DOHH2 (cell line): ENCODE measurements at regions not wholly inside any gene's neighbourhood (a gene's known extent, or its start where the extent isn't known, plus 50 kb on each side); places are given as distances from the start of the nearest gene placed in this dataset.

Source experiments
- H3F3A ChIP-seq: fragments of 200-600 bp; sonication (generic), shearing (Covaris generic); 2 replicates; pipeline ENCODE4 v1.6.0; 2016; ENCODE audit warnings: antibody characterized with exemption, mild to moderate bottlenecking; ENCODE audit not compliant: control insufficient read depth, insufficient read depth
- H3K27ac ChIP-seq: fragments of 200-600 bp; sonication (generic); 2 replicates; pipeline ENCODE4 v1.5.1; 2014; ENCODE audit warnings: low read depth, mild to moderate bottlenecking, low read length, moderate library complexity
- H3K27me3 ChIP-seq: fragments of 200-600 bp; sonication (generic); 2 replicates; pipeline ENCODE4 v1.6.1; 2014; ENCODE audit warnings: mild to moderate bottlenecking, low read length, mixed read lengths; ENCODE audit not compliant: control insufficient read depth
- H3K36me3 ChIP-seq: fragments of 200-600 bp; sonication (generic); 2 replicates; pipeline ENCODE4 v1.6.1; 2014; ENCODE audit warnings: mild to moderate bottlenecking, low read length, moderate library complexity, mixed read lengths; ENCODE audit not compliant: control insufficient read depth
- H3K4me1 ChIP-seq: fragments of 200-600 bp; sonication (generic); 2 replicates; pipeline ENCODE4 v1.6.1; 2014; ENCODE audit warnings: mild to moderate bottlenecking, low read length, mixed read lengths; ENCODE audit not compliant: control insufficient read depth
- H3K4me2 ChIP-seq: fragments of 200-600 bp; sonication (generic); 2 replicates; pipeline ENCODE4 v1.6.0; 2014; ENCODE audit warnings: mild to moderate bottlenecking, low read length, moderate library complexity
- H3K4me3 ChIP-seq: fragments of 200-600 bp; sonication (generic); 2 replicates; pipeline ENCODE4 v1.5.1; 2014; ENCODE audit warnings: mild to moderate bottlenecking, low read length, mixed read lengths
- H3K79me2 ChIP-seq: fragments of 200-600 bp; sonication (generic); 2 replicates; pipeline ENCODE4 v1.6.1; 2014; ENCODE audit warnings: mild to moderate bottlenecking, low read length, mixed read lengths; ENCODE audit not compliant: control insufficient read depth
- H3K9me2 ChIP-seq: fragments of 200-600 bp; sonication (generic); replicated peaks from 2 replicates; pipeline ENCODE4 v1.6.1; 2014; ENCODE audit warnings: mild to moderate bottlenecking, low read length, mixed read lengths; ENCODE audit not compliant: control insufficient read depth
- H3K9me3 ChIP-seq: fragments of 200-600 bp; sonication (generic); 2 replicates; pipeline ENCODE4 v1.6.1; 2014; ENCODE audit warnings: antibody characterized with exemption, low read length, mixed read lengths; ENCODE audit not compliant: control insufficient read depth, insufficient read depth
- H4K20me1 ChIP-seq: fragments of 200-600 bp; sonication (generic); 2 replicates; pipeline ENCODE4 v1.6.0; 2014; ENCODE audit warnings: low read depth, mild to moderate bottlenecking, antibody characterized with exemption, low read length, moderate library complexity; ENCODE audit not compliant: control insufficient read depth, insufficient read depth
- CTCF ChIP-seq: fragments of 200-600 bp; sonication (generic); IDR thresholded peaks from one replicate; pipeline ENCODE4 v1.5.1; 2014; ENCODE audit warnings: antibody characterized with exemption, mild to moderate bottlenecking, low read depth, low read length; ENCODE audit not compliant: poor library complexity, severe bottlenecking
- EZH2phosphoT487 ChIP-seq: fragments of 200-600 bp; sonication (generic); IDR thresholded peaks from 2 replicates; pipeline ENCODE4 v1.6.1; 2017; ENCODE audit warnings: borderline replicate concordance, mild to moderate bottlenecking, antibody characterized with exemption, low read length, moderate library complexity, mixed read lengths

DNA sequence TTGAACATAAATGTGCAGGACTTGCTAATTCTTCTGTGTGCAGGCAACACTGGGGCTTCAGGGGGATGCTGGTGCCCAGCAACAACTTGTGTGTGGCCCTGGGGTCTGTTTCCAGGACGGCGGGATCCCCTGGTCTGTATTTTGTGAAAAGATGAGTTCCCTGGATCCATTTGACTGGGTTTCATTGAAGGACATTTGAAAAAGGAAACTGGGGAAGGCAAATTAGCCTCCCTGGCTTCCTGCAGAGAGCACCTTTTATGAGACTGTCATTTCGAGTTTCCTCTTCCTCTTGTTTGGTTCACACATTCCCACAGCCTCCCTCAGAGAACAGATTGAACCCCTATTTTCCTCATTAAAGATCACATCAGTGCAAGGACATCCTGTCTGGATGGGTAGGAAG lies 63.1 kb downstream of the FOXI1 start:
- H3K9me2 ChIP-seq, result no peaks in the 10 kb centered on the region
- H3F3A ChIP-seq, result peaks cover 5% of the 10 kb centered on the region
- no peaks in the 10 kb centered on the region for H3K9me3 ChIP-seq
- no peak overlapping the region for H3K4me3 ChIP-seq
- H3K4me1 ChIP-seq, result peaks cover 32% of the 10 kb centered on the region
- H3K27me3 ChIP-seq, result peaks cover 36% of the 10 kb centered on the region
- H3K4me2 ChIP-seq, result peak overlapping the region; percentile 55
- H4K20me1 ChIP-seq, result peaks cover 6% of the 10 kb centered on the region; the same call in 1 of the 2 replicates
- no peaks in the 10 kb centered on the region for H3K79me2 ChIP-seq
- no peak for TF ChIP-seq CTCF
- no peak for TF ChIP-seq EZH2phosphoT487
- H3K27ac ChIP-seq, result no peak overlapping the region
- H3K36me3 ChIP-seq, result no peaks in the 10 kb centered on the region

- no peak overlapping the region for H3K4me2 ChIP-seq
- peaks cover 6% of the 10 kb centered on the region; the same call in 1 of the 2 replicates for H4K20me1 ChIP-seq
- H3F3A ChIP-seq, result peaks cover 5% of the 10 kb centered on the region
- H3K4me3 ChIP-seq, result no peak overlapping the region
- no peak overlapping the region for H3K27ac ChIP-seq
- peaks cover 42% of the 10 kb centered on the region for H3K27me3 ChIP-seq
- no peaks in the 10 kb centered on the region for H3K79me2 ChIP-seq
- H3K9me3 ChIP-seq, result no peaks in the 10 kb centered on the region
- H3K36me3 ChIP-seq, result no peaks in the 10 kb centered on the region
- H3K4me1 ChIP-seq, result peaks cover 32% of the 10 kb centered on the region
- TF ChIP-seq CTCF (no peak), EZH2phosphoT487 (no peak)
- H3K9me2 ChIP-seq, result no peaks in the 10 kb centered on the region
Measured at GRCh38 chr5:170169996-170170395, 62.8 kb upstream of the C5orf58 start.

- H4K20me1 ChIP-seq, result peaks cover 6% of the 10 kb centered on the region; the same call in 1 of the 2 replicates
- no peak for TF ChIP-seq EZH2phosphoT487
- TF ChIP-seq CTCF, result no peak
- H3F3A ChIP-seq, result peaks cover 5% of the 10 kb centered on the region
- H3K36me3 ChIP-seq, result no peaks in the 10 kb centered on the region
- no peaks in the 10 kb centered on the region for H3K9me3 ChIP-seq
- no peaks in the 10 kb centered on the region for H3K79me2 ChIP-seq
- no peak overlapping the region for H3K27ac ChIP-seq
- no peaks in the 10 kb centered on the region for H3K9me2 ChIP-seq
- no peak overlapping the region for H3K4me2 ChIP-seq
- peaks cover 31% of the 10 kb centered on the region for H3K4me1 ChIP-seq
- H3K4me3 ChIP-seq, result no peak overlapping the region
- H3K27me3 ChIP-seq, result peaks cover 41% of the 10 kb centered on the region
Measured at GRCh38 chr5:170171811-170172210, 61.0 kb upstream of the C5orf58 start.

- no peak overlapping the region for H3K4me2 ChIP-seq
- peaks cover 17% of the 10 kb centered on the region for H3K4me1 ChIP-seq
- no peaks in the 10 kb centered on the region for H3K9me2 ChIP-seq
- no peak overlapping the region for H3K4me3 ChIP-seq
- peaks cover 5% of the 10 kb centered on the region for H3F3A ChIP-seq
- H4K20me1 ChIP-seq, result peaks cover 6% of the 10 kb centered on the region; the same call in 1 of the 2 replicates
- no peaks in the 10 kb centered on the region for H3K9me3 ChIP-seq
- no peak for TF ChIP-seq CTCF
- TF ChIP-seq EZH2phosphoT487, result no peak
- peaks cover 36% of the 10 kb centered on the region for H3K27me3 ChIP-seq
- H3K36me3 ChIP-seq, result no peaks in the 10 kb centered on the region
- H3K27ac ChIP-seq, result no peak overlapping the region
- no peaks in the 10 kb centered on the region for H3K79me2 ChIP-seq
Measured at GRCh38 chr5:170173227-170173626, 59.6 kb upstream of the C5orf58 start.
